Body of pancreas (tissue), 4 donors: ENCODE measurements at regions not wholly inside any gene's neighbourhood (a gene's known extent, or its start where the extent isn't known, plus 50 kb on each side); places are given as distances from the start of the nearest gene placed in this dataset.

Source experiments
- CTCF ChIP-seq, 7 experiments: fragments of 450-650 bp in 4 of 7; fragments of 200-600 bp in 3 of 7; sonication (generic) in 3 of 7; IDR thresholded peaks; one replicate each; pipeline ENCODE4 v1.5.1; 2016 to 2019; ENCODE audit warnings: antibody characterized with exemption in 7 of 7
- POLR2A ChIP-seq, 3 donors: fragments of 450-650 bp; IDR thresholded peaks; one replicate each; pipeline ENCODE4 v1.6.1; 2016; ENCODE audit warnings: antibody characterized with exemption in 3 of 3, mild to moderate bottlenecking in 2 of 3

GRCh38 chr2:225270053-225270452, 129.5 kb upstream of the NYAP2 start:
- TF ChIP-seq CTCF (IDR thresholded peaks at IDR 0.05) (no peak), POLR2A (IDR thresholded peaks at IDR 0.05) (no peak)
